ENCODE measurements at regions not wholly inside any gene's neighbourhood (a gene's known extent, or its start where the extent isn't known, plus 50 kb on each side); places are given as distances from the start of the nearest gene placed in this dataset.

DNA sequence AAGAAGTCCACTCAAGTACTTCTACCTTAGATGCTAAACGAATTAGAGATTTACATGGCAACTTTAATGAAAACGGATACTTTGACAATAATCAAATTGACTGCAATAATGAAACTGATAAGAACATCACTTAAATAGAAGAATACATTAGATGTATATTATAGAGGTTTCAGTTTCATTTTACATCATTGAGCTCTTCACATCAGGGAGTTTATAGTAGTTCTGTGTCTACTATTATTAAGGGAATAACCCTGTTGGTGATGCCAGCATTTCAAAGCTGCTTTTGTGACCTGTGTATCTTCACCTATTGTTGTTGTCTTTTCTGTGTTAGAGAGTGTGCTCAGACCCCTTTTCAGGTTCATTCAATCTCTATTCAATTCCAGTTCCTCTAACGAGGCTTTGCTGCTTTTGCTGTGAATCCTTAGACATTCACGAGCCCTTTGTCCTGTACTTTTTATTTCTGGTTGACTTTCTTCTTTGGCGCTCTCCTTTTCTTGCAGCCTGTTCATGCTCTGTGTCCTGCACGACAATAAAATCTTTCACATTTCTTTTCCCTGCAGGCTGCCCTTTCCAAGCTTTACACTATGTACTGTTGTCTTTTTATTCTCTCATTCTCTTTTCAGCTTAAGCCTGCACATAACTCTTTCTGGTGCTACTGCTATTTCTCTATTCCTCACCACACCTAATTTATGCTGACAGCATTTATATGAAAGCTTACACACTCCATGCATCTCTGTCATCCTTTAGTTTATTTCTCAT is 232.1 kb downstream of the CPE start:
- TF ChIP-seq POLR2A (IDR thresholded peaks at IDR 0.05; ENCODE audit: low read length) (no peak), GATA1 (IDR thresholded peaks at IDR 0.05; ENCODE audit: low read depth, low read length) (no peak)

All from erythroblast (primary cell).